Fibroblast of lung (primary cell): ENCODE measurements at regions not wholly inside any gene's neighbourhood (a gene's known extent, or its start where the extent isn't known, plus 50 kb on each side); places are given as distances from the start of the nearest gene placed in this dataset.

Experiments used
- DNase-seq, 2 donors: peaks; one replicate each; pipeline versions ENCODE4 v3.0.0 to v3.0.0-alpha.2; 2010; ENCODE audit warnings: low read depth in 2 of 2
- H2AFZ ChIP-seq: 2 replicates; pipeline ENCODE4 v1.5.1; 2012; ENCODE audit warnings: low read length, control low read depth, inconsistent platforms
- H3K27ac ChIP-seq: 2 replicates; pipeline ENCODE4 v1.5.1; 2011; ENCODE audit warnings: low read length, control low read depth; ENCODE audit not compliant: insufficient read depth
- H3K27me3 ChIP-seq: 2 replicates; pipeline ENCODE4 v1.5.1; 2011; ENCODE audit warnings: mild to moderate bottlenecking, low read length; ENCODE audit not compliant: control insufficient read depth, insufficient read depth
- H3K36me3 ChIP-seq: 2 replicates; pipeline ENCODE4 v1.5.1; 2011; ENCODE audit warnings: low read length; ENCODE audit not compliant: control insufficient read depth, insufficient read depth
- H3K4me1 ChIP-seq: 2 replicates; pipeline ENCODE4 v1.5.1; 2011; ENCODE audit warnings: low read length; ENCODE audit not compliant: control insufficient read depth, insufficient read depth; ENCODE audit errors: extremely low read depth
- H3K4me2 ChIP-seq: 2 replicates; pipeline ENCODE4 v1.5.1; 2011; ENCODE audit warnings: low read length, control low read depth; ENCODE audit not compliant: insufficient read depth; ENCODE audit errors: extremely low read depth
- H3K4me3 ChIP-seq, 4 experiments: fragments of 200-600 bp in 1 of 4; sonication (generic) in 1 of 4; replicated peaks in 1 of 4; 2 replicates each; pipeline ENCODE4 v1.5.1; 2011 to 2016; ENCODE audit warnings: low read length in 4 of 4, low read depth in 3 of 4, mild to moderate bottlenecking in 3 of 4, control low read depth in 2 of 4, inconsistent platforms in 1 of 4, mixed read lengths in 1 of 4; ENCODE audit not compliant: insufficient read depth in 1 of 4; ENCODE audit errors: control extremely low read depth in 1 of 4
- H3K79me2 ChIP-seq: 2 replicates; pipeline ENCODE4 v1.5.1; 2012; ENCODE audit warnings: mild to moderate bottlenecking, low read length, inconsistent platforms; ENCODE audit not compliant: control insufficient read depth, insufficient read depth
- H3K9ac ChIP-seq: 2 replicates; pipeline ENCODE4 v1.5.1; 2011; ENCODE audit warnings: mild to moderate bottlenecking, low read length, control low read depth; ENCODE audit not compliant: insufficient read depth
- H3K9me3 ChIP-seq: 2 replicates; pipeline ENCODE4 v1.5.1; 2012; ENCODE audit warnings: low read depth, low read length; ENCODE audit not compliant: control insufficient read depth, insufficient read depth
- H4K20me1 ChIP-seq: 2 replicates; pipeline ENCODE4 v1.5.1; 2011; ENCODE audit warnings: low read length; ENCODE audit not compliant: control insufficient read depth, insufficient read depth; ENCODE audit errors: extremely low read depth
- CTCF ChIP-seq, 2 donors: IDR thresholded peaks in 1 of 2; conservative IDR thresholded peaks in 1 of 2; 1 replicate in 1 of 2; 2 replicates in 1 of 2; pipeline ENCODE4 v1.5.1; 2011 to 2012; ENCODE audit warnings: low read length in 2 of 2, control low read depth in 1 of 2, inconsistent platforms in 1 of 2, low read depth in 1 of 2, mild to moderate bottlenecking in 1 of 2
- EZH2 ChIP-seq: IDR thresholded peaks from 2 replicates; pipeline ENCODE4 v1.5.1; 2012; ENCODE audit warnings: low read length, control low read depth, mild to moderate bottlenecking; ENCODE audit errors: missing control alignments

- no peak for TF ChIP-seq CTCF (conservative IDR thresholded peaks at IDR 0.05 in 1 of 2, IDR thresholded peaks at IDR 0.05 in 1 of 2; ENCODE audit: low read depth in 1 of 2, low read length in 2 of 2)
- TF ChIP-seq EZH2 = no peak
Measured at GRCh38 chr12:32997471-32997870, 100.9 kb upstream of the PKP2 start.

DNA sequence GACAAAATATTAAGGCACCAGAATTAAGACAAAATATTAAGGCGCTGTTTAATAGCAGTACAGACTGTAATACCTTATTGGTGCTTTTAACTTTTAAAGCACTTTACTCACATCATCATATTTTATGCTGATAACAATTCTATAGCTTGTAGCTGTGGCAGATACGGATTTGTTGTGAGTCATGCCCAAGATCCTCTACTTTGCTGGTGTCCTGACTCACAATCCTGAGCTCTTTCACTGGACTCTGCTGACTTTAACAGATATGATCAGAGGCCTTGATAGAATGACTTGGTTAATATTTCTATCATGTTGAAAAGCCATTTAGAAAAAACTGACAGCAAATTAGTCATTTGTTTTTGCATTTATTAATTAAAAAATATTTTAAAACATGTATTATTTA, 99.0 kb upstream of the PKP2 start:
- no peak overlapping the region for H3K27ac ChIP-seq
- no peak overlapping the region for H3K4me3 ChIP-seq
- no peaks in the 10 kb centered on the region for H3K27me3 ChIP-seq
- no peaks in the 10 kb centered on the region for H4K20me1 ChIP-seq
- H3K9ac ChIP-seq = no peak overlapping the region
- H2AFZ ChIP-seq = no peak overlapping the region
- H3K79me2 ChIP-seq = no peaks in the 10 kb centered on the region
- no peaks in the 10 kb centered on the region for H3K4me1 ChIP-seq
- H3K4me2 ChIP-seq = no peak overlapping the region
- H3K9me3 ChIP-seq = no peaks in the 10 kb centered on the region
- TF ChIP-seq CTCF (conservative IDR thresholded peaks at IDR 0.05 in 1 of 2, IDR thresholded peaks at IDR 0.05 in 1 of 2; ENCODE audit: low read depth in 1 of 2, low read length in 2 of 2) (no peak), EZH2 (no peak)
- DNase-seq = no peak
- no peaks in the 10 kb centered on the region for H3K36me3 ChIP-seq

More at GRCh38 chr12:32997471-32997870, 100.9 kb upstream of the PKP2 start:
- Histone ChIP-seq H3K9ac (no peak overlapping the region), H2AFZ (no peak overlapping the region), H3K9me3 (no peaks in the 10 kb centered on the region), H3K4me1 (no peaks in the 10 kb centered on the region), H3K79me2 (no peaks in the 10 kb centered on the region), H3K27me3 (no peaks in the 10 kb centered on the region), H4K20me1 (no peaks in the 10 kb centered on the region), H3K4me3 (no peak overlapping the region), H3K27ac (no peak overlapping the region), H3K4me2 (no peak overlapping the region), H3K36me3 (no peaks in the 10 kb centered on the region)
- no peak for DNase-seq

DNA sequence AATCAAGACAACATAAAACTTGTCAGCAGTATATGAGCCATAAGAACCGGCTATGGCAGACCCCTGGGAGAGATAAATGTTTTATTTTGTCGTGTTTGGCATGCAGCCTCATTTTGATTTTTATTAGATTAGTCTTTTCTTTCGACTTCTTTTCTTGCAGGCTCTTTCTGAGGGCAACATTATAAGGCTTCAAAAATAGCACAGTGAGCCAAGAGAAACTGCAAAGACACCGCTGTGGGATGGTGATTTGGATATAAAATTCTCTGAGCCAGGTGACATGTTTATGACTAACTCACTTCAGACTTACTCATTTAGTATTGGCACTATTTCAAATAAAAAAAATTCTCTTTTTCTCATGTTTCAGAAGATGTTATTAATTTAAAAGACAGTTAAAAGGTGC, 96.8 kb upstream of the PKP2 start:
- no peaks in the 10 kb centered on the region for H4K20me1 ChIP-seq
- H3K79me2 ChIP-seq = no peaks in the 10 kb centered on the region
- DNase-seq = no peak
- no peak overlapping the region for H3K4me3 ChIP-seq
- H3K27ac ChIP-seq = no peak overlapping the region
- TF ChIP-seq EZH2 = no peak
- no peak for TF ChIP-seq CTCF (conservative IDR thresholded peaks at IDR 0.05 in 1 of 2, IDR thresholded peaks at IDR 0.05 in 1 of 2; ENCODE audit: low read depth in 1 of 2, low read length in 2 of 2)
- no peak overlapping the region for H2AFZ ChIP-seq
- no peaks in the 10 kb centered on the region for H3K9me3 ChIP-seq
- H3K27me3 ChIP-seq = no peaks in the 10 kb centered on the region
- no peak overlapping the region for H3K4me2 ChIP-seq
- no peaks in the 10 kb centered on the region for H3K4me1 ChIP-seq
- no peak overlapping the region for H3K9ac ChIP-seq
- no peaks in the 10 kb centered on the region for H3K36me3 ChIP-seq
